HCT116 (cell line): ENCODE measurements at regions not wholly inside any gene's neighbourhood (a gene's known extent, or its start where the extent isn't known, plus 50 kb on each side); places are given as distances from the start of the nearest gene placed in this dataset.
A peak's percentile ranks its signal among the peaks of the same experiment; 100 is the strongest.

ENCODE experiments used
- ATAC-seq: fragments of 200-7000 bp; cut with Tn5 transposase; 2 replicates; pipeline ENCODE4 v1.9.1; 2020; ENCODE audit warnings: mild to moderate bottlenecking, moderate library complexity
- BruUV-seq: library from RNA; stranded (reverse); fragments of 400-500 nt; replicated peaks from 2 replicates; lab custom pipeline; 2021; lab: Mats Ljungman, UMichigan
- CTCF ChIA-PET: fragments of 300-600 bp; sonication (Branson Sonifier 250); formaldehyde crosslinking; loops from one replicate; lab custom pipeline; 2021; ENCODE audit warnings: antibody characterized with exemption; lab: Charles Lee
- POLR2A ChIA-PET: fragments of 300-600, 350-600 bp; sonication (Branson Sonifier 250); formaldehyde crosslinking; loops from one replicate; lab custom pipeline; 2021; ENCODE audit warnings: antibody characterized with exemption; lab: Charles Lee
- RAD21 ChIA-PET, 2 experiments: fragments of 300-600 bp; sonication (Branson Sonifier 250); formaldehyde crosslinking; loops; one replicate each; lab custom pipeline; 2023; ENCODE audit warnings: low total read pairs in 2 of 2; ENCODE audit not compliant: uncharacterized antibody in 2 of 2, unreplicated experiment in 2 of 2, low non-redundant PET in 1 of 2; lab: Charles Lee
- DNase-seq: peaks from one replicate; pipeline ENCODE4 v3.0.0-alpha.2; 2010; ENCODE audit warnings: low read depth, low spot score
- H2AFZ ChIP-seq: fragments of 200-600 bp; shearing (Covaris generic), sonication (generic); 2 replicates; pipeline ENCODE4 v1.6.1; 2017; ENCODE audit warnings: low read depth, mixed run types, mixed read lengths, antibody characterized with exemption, low read length; ENCODE audit not compliant: poor library complexity, severe bottlenecking
- H3K27ac ChIP-seq: 2 replicates; pipeline ENCODE4 v1.5.1; 2012; ENCODE audit warnings: low read depth, low read length
- H3K27me3 ChIP-seq: fragments of 200-600 bp; sonication (generic); 2 replicates; pipeline ENCODE4 v1.6.1; 2016; ENCODE audit warnings: mixed run types, low read length, mixed read lengths; ENCODE audit not compliant: insufficient read depth
- H3K36me3 ChIP-seq, 2 experiments: fragments of 200-500 bp in 1 of 2; fragments of 200-600 bp in 1 of 2; sonication (Bioruptor generic) in 1 of 2; sonication (generic) in 1 of 2; 2 replicates each; pipeline versions ENCODE4 v1.5.1 to v1.6.1; 2014 to 2016; ENCODE audit warnings: low read length in 2 of 2, inconsistent platforms in 1 of 2, mixed read lengths in 1 of 2, mixed run types in 1 of 2; ENCODE audit not compliant: insufficient read depth in 2 of 2, control insufficient read depth in 1 of 2
- H3K4me1 ChIP-seq, 2 experiments: fragments of 200-600 bp in 1 of 2; sonication (generic) in 1 of 2; 2 replicates each; pipeline versions ENCODE4 v1.5.1 to v1.6.1; 2012 to 2017; ENCODE audit warnings: low read length in 2 of 2, inconsistent platforms in 1 of 2, mild to moderate bottlenecking in 1 of 2, mixed read lengths in 1 of 2, mixed run types in 1 of 2, moderate library complexity in 1 of 2; ENCODE audit not compliant: insufficient read depth in 2 of 2, control insufficient read depth in 1 of 2
- H3K4me2 ChIP-seq: fragments of 200-600 bp; sonication (generic); 2 replicates; pipeline ENCODE4 v1.6.1; 2017; ENCODE audit warnings: mixed run types, low read length, mixed read lengths
- H3K4me3 ChIP-seq, 2 experiments: fragments of 200-600 bp in 1 of 2; sonication (generic) in 1 of 2; replicated peaks in 1 of 2; 2 replicates each; pipeline ENCODE4 v1.5.1; 2011 to 2016; ENCODE audit warnings: low read length in 2 of 2, control low read depth in 1 of 2, low read depth in 1 of 2, mild to moderate bottlenecking in 1 of 2, mixed read lengths in 1 of 2, mixed run types in 1 of 2
- H3K79me2 ChIP-seq: fragments of 200-600 bp; sonication (generic); 2 replicates; pipeline ENCODE4 v1.6.1; 2017; ENCODE audit warnings: mild to moderate bottlenecking, mixed run types, low read length, moderate library complexity, mixed read lengths; ENCODE audit not compliant: insufficient read depth
- H3K9ac ChIP-seq: fragments of 200-600 bp; sonication (generic); 2 replicates; pipeline ENCODE4 v1.6.1; 2016; ENCODE audit warnings: low read length, mixed read lengths
- H3K9me2 ChIP-seq: fragments of 200-600 bp; sonication (generic), shearing (Covaris generic); 2 replicates; pipeline ENCODE4 v1.6.1; 2017; ENCODE audit warnings: mixed run types, mild to moderate bottlenecking, moderate library complexity; ENCODE audit not compliant: insufficient read depth
- H3K9me3 ChIP-seq, 2 experiments: fragments of 200-500 bp in 1 of 2; fragments of 200-600 bp in 1 of 2; sonication (Bioruptor generic) in 1 of 2; sonication (generic) in 1 of 2; 2 replicates each; pipeline ENCODE4 v1.6.1; 2014 to 2017; ENCODE audit warnings: low read length in 2 of 2, mixed read lengths in 2 of 2, inconsistent platforms in 1 of 2, low read depth in 1 of 2, mild to moderate bottlenecking in 1 of 2, mixed run types in 1 of 2, moderate library complexity in 1 of 2; ENCODE audit not compliant: control insufficient read depth in 1 of 2, insufficient read depth in 1 of 2
- H4K20me1 ChIP-seq: fragments of 200-600 bp; sonication (generic), shearing (Covaris generic); 2 replicates; pipeline ENCODE4 v1.6.1; 2017; ENCODE audit warnings: mixed run types, mild to moderate bottlenecking, moderate library complexity; ENCODE audit not compliant: insufficient read depth
- EGR1 ChIP-seq: IDR thresholded peaks from 2 replicates; pipeline ENCODE4 v1.6.1; 2012; ENCODE audit warnings: low read depth
- POLR2A ChIP-seq: IDR thresholded peaks from 2 replicates; pipeline ENCODE4 v1.7.0; 2011; ENCODE audit warnings: borderline replicate concordance; ENCODE audit not compliant: insufficient read depth, insufficient read length; ENCODE audit errors: extremely low read depth
- POLR2AphosphoS5 ChIP-seq: IDR thresholded peaks from 2 replicates; pipeline ENCODE4 v1.6.1; 2011; ENCODE audit warnings: mild to moderate bottlenecking, low read depth, low read length, moderate library complexity
- RAD21 ChIP-seq: IDR thresholded peaks from 2 replicates; pipeline ENCODE4 v1.6.1; 2012; ENCODE audit warnings: low read depth, mild to moderate bottlenecking
- SIN3A ChIP-seq: IDR thresholded peaks from 2 replicates; pipeline ENCODE4 v1.6.1; 2012; ENCODE audit warnings: low read depth
- SP1 ChIP-seq: IDR thresholded peaks from 2 replicates; pipeline ENCODE4 v1.6.1; 2012; ENCODE audit warnings: low read depth
- YY1 ChIP-seq: IDR thresholded peaks from 2 replicates; pipeline ENCODE4 v1.6.1; 2011; ENCODE audit warnings: low read length, low read depth, moderate library complexity, mild to moderate bottlenecking; ENCODE audit not compliant: insufficient replicate concordance; ENCODE audit errors: extremely low read depth
- ZNF274 ChIP-seq: fragments of 200-500 bp; sonication (Bioruptor generic); IDR thresholded peaks from 2 replicates; pipeline ENCODE4 v1.6.1; 2014; ENCODE audit warnings: mild to moderate bottlenecking, low read depth, low read length, inconsistent platforms
- intact Hi-C: fragments of 100-400 bp; cut with micrococcal nuclease; formaldehyde crosslinking; loops from 2 replicates; pipeline ENCODE4 v1.10.0; 2022
- TF ChIP-seq, protein P1 (sequence below): IDR thresholded peaks from 2 replicates; pipeline ENCODE4 v1.6.1; 2012
- TF ChIP-seq, protein P2 (sequence below), 3 experiments: fragments of 200-600 bp in 1 of 3; sonication (generic) in 1 of 3; IDR thresholded peaks in 2 of 3; conservative IDR thresholded peaks in 1 of 3; 2 replicates each; pipeline ENCODE4 v1.5.1; 2012 to 2017; ENCODE audit warnings: low read depth in 2 of 3, low read length in 2 of 3, antibody characterized with exemption in 1 of 3, borderline replicate concordance in 1 of 3, control low read depth in 1 of 3, mild to moderate bottlenecking in 1 of 3, mixed read lengths in 1 of 3, mixed run types in 1 of 3, moderate library complexity in 1 of 3; ENCODE audit not compliant: insufficient read depth in 1 of 3

DNA sequence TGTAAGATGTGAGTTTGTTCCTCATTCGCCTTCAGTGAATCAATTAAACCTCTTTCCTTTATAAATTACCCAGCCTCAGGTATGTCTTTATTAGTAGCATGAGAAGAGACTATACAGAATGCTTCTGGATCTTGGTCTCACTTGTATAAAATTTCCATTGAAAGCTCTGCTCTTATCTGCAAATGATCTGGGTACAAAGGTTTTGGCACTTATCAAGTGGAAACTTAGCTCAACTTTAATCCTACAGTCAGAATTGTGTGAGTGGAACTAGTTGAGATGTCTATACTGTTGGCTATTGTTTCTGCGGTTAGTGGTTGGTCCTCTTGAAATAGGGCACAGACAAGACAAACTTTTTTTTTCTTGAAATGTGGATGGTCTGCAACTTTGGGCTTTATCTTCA, 71.2 kb upstream of the CHORDC1 start:
- no peak for ATAC-seq
- no peak overlapping the region for H2AFZ ChIP-seq
- DNase-seq, result no peak
- intact Hi-C loops, result no loop called here
- CTCF ChIA-PET, result no interaction called here
- H3K4me1 ChIP-seq, result no peaks in the 10 kb centered on the region
- POLR2A ChIA-PET, result no interaction called here
- H3K36me3 ChIP-seq, result no peaks in the 10 kb centered on the region
- no peaks in the 10 kb centered on the region for H4K20me1 ChIP-seq
- no peak overlapping the region for H3K4me2 ChIP-seq
- no peaks in the 10 kb centered on the region for H3K9me2 ChIP-seq
- H3K4me3 ChIP-seq, result no peak overlapping the region
- RAD21 ChIA-PET, result no interaction called here
- BruUV-seq, result no TSS peak
- TF ChIP-seq RAD21, result no peak
- no peak for TF ChIP-seq SIN3A
- no peak for TF ChIP-seq POLR2AphosphoS5
- TF ChIP-seq SP1, result no peak
- TF ChIP-seq, protein P1, sequence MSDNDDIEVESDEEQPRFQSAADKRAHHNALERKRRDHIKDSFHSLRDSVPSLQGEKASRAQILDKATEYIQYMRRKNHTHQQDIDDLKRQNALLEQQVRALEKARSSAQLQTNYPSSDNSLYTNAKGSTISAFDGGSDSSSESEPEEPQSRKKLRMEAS, result no peak
- TF ChIP-seq POLR2A, result no peak
- no peak for TF ChIP-seq EGR1
- H3K9me3 ChIP-seq, result no peaks in the 10 kb centered on the region
- H3K27ac ChIP-seq, result no peak overlapping the region
- no peak overlapping the region for H3K9ac ChIP-seq
- no peaks in the 10 kb centered on the region for H3K79me2 ChIP-seq
- no peaks in the 10 kb centered on the region for H3K27me3 ChIP-seq

DNA sequence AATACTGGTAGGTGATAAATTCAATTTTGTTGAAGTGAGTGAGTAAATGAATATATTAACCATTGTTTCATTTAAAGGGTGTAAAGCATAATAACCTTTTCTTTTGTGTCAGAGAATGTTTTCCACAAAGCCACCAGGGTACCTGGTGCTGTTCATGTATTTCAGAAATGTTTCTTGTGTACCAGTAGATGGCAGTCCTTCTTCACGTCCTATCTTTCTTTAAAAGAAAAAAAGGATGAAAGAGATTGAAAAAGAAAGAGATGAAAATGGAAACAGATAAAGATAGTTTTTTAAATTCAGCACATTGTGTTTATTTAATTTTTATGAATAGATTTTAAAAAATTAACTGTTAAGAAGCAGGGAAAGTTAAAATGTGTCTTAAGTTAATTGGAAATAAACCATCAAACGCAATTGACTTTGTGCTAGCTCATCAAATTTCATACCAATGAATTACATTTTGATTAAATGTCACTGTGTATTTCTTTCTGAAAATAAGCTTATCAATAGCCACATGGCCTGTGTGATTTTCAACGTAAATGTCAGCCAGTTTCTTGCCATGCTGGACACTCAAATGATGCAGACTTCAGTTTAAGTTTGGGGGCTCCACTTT, 65.5 kb upstream of the CHORDC1 start:
- Histone ChIP-seq H3K4me1 (no peaks in the 10 kb centered on the region), H3K27ac (no peak overlapping the region), H4K20me1 (no peaks in the 10 kb centered on the region), H3K9me3 (no peaks in the 10 kb centered on the region), H3K4me3 (no peak overlapping the region), H2AFZ (no peak overlapping the region), H3K79me2 (no peaks in the 10 kb centered on the region), H3K4me2 (no peak overlapping the region), H3K27me3 (no peaks in the 10 kb centered on the region), H3K9ac (no peak overlapping the region), H3K36me3 (no peaks in the 10 kb centered on the region), H3K9me2 (no peaks in the 10 kb centered on the region)
- ATAC-seq (peak; percentile 66; the same call in 1 of the 2 replicates), DNase-seq (peak; percentile 16)
- ChIA-PET POLR2A (no interaction called here), CTCF (no interaction called here), RAD21 (no interaction called here)
- intact Hi-C loops, result loop anchor here (1.0 to 2.0 kb wide), 2 partner anchors 170 to 960 kb away; no protein-coding TSS in a partner anchor
- TF ChIP-seq EGR1 (no peak), ZNF274 (no peak), RAD21 (peak; percentile 59), POLR2AphosphoS5 (no peak), YY1 (no peak), POLR2A (no peak)
- TF ChIP-seq, protein P2, sequence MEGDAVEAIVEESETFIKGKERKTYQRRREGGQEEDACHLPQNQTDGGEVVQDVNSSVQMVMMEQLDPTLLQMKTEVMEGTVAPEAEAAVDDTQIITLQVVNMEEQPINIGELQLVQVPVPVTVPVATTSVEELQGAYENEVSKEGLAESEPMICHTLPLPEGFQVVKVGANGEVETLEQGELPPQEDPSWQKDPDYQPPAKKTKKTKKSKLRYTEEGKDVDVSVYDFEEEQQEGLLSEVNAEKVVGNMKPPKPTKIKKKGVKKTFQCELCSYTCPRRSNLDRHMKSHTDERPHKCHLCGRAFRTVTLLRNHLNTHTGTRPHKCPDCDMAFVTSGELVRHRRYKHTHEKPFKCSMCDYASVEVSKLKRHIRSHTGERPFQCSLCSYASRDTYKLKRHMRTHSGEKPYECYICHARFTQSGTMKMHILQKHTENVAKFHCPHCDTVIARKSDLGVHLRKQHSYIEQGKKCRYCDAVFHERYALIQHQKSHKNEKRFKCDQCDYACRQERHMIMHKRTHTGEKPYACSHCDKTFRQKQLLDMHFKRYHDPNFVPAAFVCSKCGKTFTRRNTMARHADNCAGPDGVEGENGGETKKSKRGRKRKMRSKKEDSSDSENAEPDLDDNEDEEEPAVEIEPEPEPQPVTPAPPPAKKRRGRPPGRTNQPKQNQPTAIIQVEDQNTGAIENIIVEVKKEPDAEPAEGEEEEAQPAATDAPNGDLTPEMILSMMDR (IDR thresholded peaks at IDR 0.05 in 2 of 3, conservative IDR thresholded peaks at IDR 0.05 in 1 of 3; ENCODE audit: borderline replicate concordance in 1 of 3, insufficient read depth in 1 of 3, low read depth in 2 of 3, low read length in 2 of 3), result peak; percentile 45 to 71 (median 58); a peak in 5 of 6 replicates
- BruUV-seq, result no TSS peak
